ENCODE measurements at regions not wholly inside any gene's neighbourhood (a gene's known extent, or its start where the extent isn't known, plus 50 kb on each side); places are given as distances from the start of the nearest gene placed in this dataset.

GRCh38 chr5:164224772-164225171 lies 719.4 kb downstream of the MAT2B start:
- TF ChIP-seq CTCF (IDR thresholded peaks at IDR 0.05; ENCODE audit: low read length) (no peak), EZH2 (IDR thresholded peaks at IDR 0.05; ENCODE audit: borderline replicate concordance, low read length) (no peak)
